IPS-18a (cell line): ENCODE measurements at regions not wholly inside any gene's neighbourhood (a gene's known extent, or its start where the extent isn't known, plus 50 kb on each side); places are given as distances from the start of the nearest gene placed in this dataset.

Experiments used
- H3K27ac ChIP-seq: one replicate; pipeline ENCODE4 v1.5.1; 2013; ENCODE audit warnings: low read length
- H3K27me3 ChIP-seq: one replicate; pipeline ENCODE4 v1.6.1; 2013; ENCODE audit warnings: mild to moderate bottlenecking, low read length; ENCODE audit not compliant: control insufficient read depth, insufficient read depth
- H3K36me3 ChIP-seq: one replicate; pipeline ENCODE4 v1.6.1; 2013; ENCODE audit warnings: low read depth, low read length; ENCODE audit not compliant: control insufficient read depth
- H3K4me1 ChIP-seq: one replicate; pipeline ENCODE4 v1.6.1; 2013; ENCODE audit warnings: low read depth, low read length; ENCODE audit not compliant: control insufficient read depth
- H3K4me3 ChIP-seq: one replicate; pipeline ENCODE4 v1.5.1; 2013; ENCODE audit warnings: low read length
- H3K9ac ChIP-seq: one replicate; pipeline ENCODE4 v1.6.1; 2013; ENCODE audit warnings: mild to moderate bottlenecking, low read length, moderate library complexity
- H3K9me3 ChIP-seq: one replicate; pipeline ENCODE4 v1.6.1; 2013; ENCODE audit warnings: low read depth, low read length; ENCODE audit not compliant: control insufficient read depth

- Histone ChIP-seq H3K9me3 (peaks cover 3% of the 10 kb centered on the region), H3K4me3 (no peak overlapping the region), H3K27me3 (no peaks in the 10 kb centered on the region), H3K4me1 (peaks cover 4% of the 10 kb centered on the region), H3K9ac (no peak overlapping the region), H3K27ac (no peak overlapping the region), H3K36me3 (no peaks in the 10 kb centered on the region)
Measured at GRCh38 chr14:86279405-86279804, 749.5 kb downstream of the FLRT2 start.

GRCh38 chr14:86257973-86258372 lies 728.0 kb downstream of the FLRT2 start:
- Histone ChIP-seq H3K4me3 (no peak overlapping the region), H3K36me3 (no peaks in the 10 kb centered on the region), H3K27me3 (no peaks in the 10 kb centered on the region), H3K9ac (no peak overlapping the region), H3K4me1 (no peaks in the 10 kb centered on the region), H3K27ac (no peak overlapping the region), H3K9me3 (no peaks in the 10 kb centered on the region)

- H3K4me3 ChIP-seq: no peak overlapping the region
- no peak overlapping the region for H3K27ac ChIP-seq
- no peak overlapping the region for H3K9ac ChIP-seq
- peaks cover 4% of the 10 kb centered on the region for H3K4me1 ChIP-seq
- no peaks in the 10 kb centered on the region for H3K36me3 ChIP-seq
- H3K27me3 ChIP-seq: no peaks in the 10 kb centered on the region
- H3K9me3 ChIP-seq: no peaks in the 10 kb centered on the region
Measured at GRCh38 chr14:86243158-86243557, 713.2 kb downstream of the FLRT2 start.

- Histone ChIP-seq H3K9ac (peak overlapping the region; percentile 20), H3K27ac (no peak overlapping the region), H3K9me3 (peaks cover 4% of the 10 kb centered on the region), H3K36me3 (no peaks in the 10 kb centered on the region), H3K27me3 (no peaks in the 10 kb centered on the region), H3K4me3 (no peak overlapping the region), H3K4me1 (peaks cover 8% of the 10 kb centered on the region)
Measured at GRCh38 chr14:86237733-86238132, 707.8 kb downstream of the FLRT2 start.

GRCh38 chr14:86221755-86222154 lies 691.8 kb downstream of the FLRT2 start:
- H3K9me3 ChIP-seq: no peaks in the 10 kb centered on the region
- no peak overlapping the region for H3K9ac ChIP-seq
- no peak overlapping the region for H3K4me3 ChIP-seq
- no peaks in the 10 kb centered on the region for H3K27me3 ChIP-seq
- H3K27ac ChIP-seq: no peak overlapping the region
- peaks cover 14% of the 10 kb centered on the region for H3K4me1 ChIP-seq
- H3K36me3 ChIP-seq: no peaks in the 10 kb centered on the region

- Histone ChIP-seq H3K36me3 (no peaks in the 10 kb centered on the region), H3K27me3 (no peaks in the 10 kb centered on the region), H3K9ac (no peak overlapping the region), H3K27ac (no peak overlapping the region), H3K9me3 (no peaks in the 10 kb centered on the region), H3K4me1 (peaks cover 14% of the 10 kb centered on the region), H3K4me3 (no peak overlapping the region)
Measured at GRCh38 chr14:86221000-86221399, 691.1 kb downstream of the FLRT2 start.

- Histone ChIP-seq H3K4me1 (peaks cover 14% of the 10 kb centered on the region), H3K9me3 (no peaks in the 10 kb centered on the region), H3K9ac (no peak overlapping the region)
Measured at GRCh38 chr14:86217523-86217922, 687.6 kb downstream of the FLRT2 start.

GRCh38 chr14:86203843-86204242 lies 673.9 kb downstream of the FLRT2 start:
- H3K9me3 ChIP-seq: no peaks in the 10 kb centered on the region
- no peak overlapping the region for H3K9ac ChIP-seq
- H3K27me3 ChIP-seq: no peaks in the 10 kb centered on the region
- no peaks in the 10 kb centered on the region for H3K36me3 ChIP-seq
- no peak overlapping the region for H3K4me3 ChIP-seq
- no peaks in the 10 kb centered on the region for H3K4me1 ChIP-seq
- no peak overlapping the region for H3K27ac ChIP-seq

More at GRCh38 chr14:86217523-86217922, 687.6 kb downstream of the FLRT2 start:
- H3K27ac ChIP-seq: no peak overlapping the region
- H3K36me3 ChIP-seq: no peaks in the 10 kb centered on the region
- no peak overlapping the region for H3K4me3 ChIP-seq
- no peaks in the 10 kb centered on the region for H3K27me3 ChIP-seq

- Histone ChIP-seq H3K27me3 (no peaks in the 10 kb centered on the region), H3K9me3 (no peaks in the 10 kb centered on the region), H3K4me1 (no peaks in the 10 kb centered on the region), H3K4me3 (no peak overlapping the region), H3K27ac (no peak overlapping the region), H3K9ac (no peak overlapping the region), H3K36me3 (no peaks in the 10 kb centered on the region)
Measured at GRCh38 chr14:86196471-86196870, 666.5 kb downstream of the FLRT2 start.

GRCh38 chr14:86193756-86194155 lies 663.8 kb downstream of the FLRT2 start:
- H3K9ac ChIP-seq: no peak overlapping the region
- H3K27me3 ChIP-seq: no peaks in the 10 kb centered on the region
- H3K9me3 ChIP-seq: no peaks in the 10 kb centered on the region
- H3K27ac ChIP-seq: no peak overlapping the region
- no peaks in the 10 kb centered on the region for H3K36me3 ChIP-seq
- no peak overlapping the region for H3K4me3 ChIP-seq
- no peaks in the 10 kb centered on the region for H3K4me1 ChIP-seq

- no peak overlapping the region for H3K4me3 ChIP-seq
- no peaks in the 10 kb centered on the region for H3K36me3 ChIP-seq
- H3K9ac ChIP-seq: no peak overlapping the region
- no peak overlapping the region for H3K27ac ChIP-seq
- no peaks in the 10 kb centered on the region for H3K27me3 ChIP-seq
- H3K4me1 ChIP-seq: no peaks in the 10 kb centered on the region
- no peaks in the 10 kb centered on the region for H3K9me3 ChIP-seq
Measured at GRCh38 chr14:86179980-86180379, 650.0 kb downstream of the FLRT2 start.

- no peaks in the 10 kb centered on the region for H3K4me1 ChIP-seq
- H3K4me3 ChIP-seq: no peak overlapping the region
- no peaks in the 10 kb centered on the region for H3K9me3 ChIP-seq
- no peaks in the 10 kb centered on the region for H3K27me3 ChIP-seq
- H3K27ac ChIP-seq: no peak overlapping the region
- no peaks in the 10 kb centered on the region for H3K36me3 ChIP-seq
- no peak overlapping the region for H3K9ac ChIP-seq
Measured at GRCh38 chr14:86168371-86168770, 638.4 kb downstream of the FLRT2 start.
